ENCODE measurements at regions not wholly inside any gene's neighbourhood (a gene's known extent, or its start where the extent isn't known, plus 50 kb on each side); places are given as distances from the start of the nearest gene placed in this dataset.

- H3K27me3 Mint-ChIP-seq = peaks cover 9% of the 10 kb centered on the region
- peaks cover 4% of the 10 kb centered on the region for H3K9me3 Mint-ChIP-seq
- peak overlapping the region; percentile 96 for H3K27ac Mint-ChIP-seq
- peak overlapping the region; percentile 96 for H3K4me3 Mint-ChIP-seq
- TF ChIP-seq CTCF (conservative IDR thresholded peaks at IDR 0.05) = peak; percentile 65
- peaks cover 14% of the 10 kb centered on the region for H3K4me1 Mint-ChIP-seq (ENCODE audit: unreplicated experiment)
- peak; percentile 90 for DNase-seq (ENCODE audit: extremely low spot score, unreplicated experiment)
- peaks cover 11% of the 10 kb centered on the region for H3K36me3 Mint-ChIP-seq
Observed at GRCh38 chr17:81345228-81346089, 49.8 kb upstream of the BAHCC1 start.

Measured in type B pancreatic cell (in vitro differentiated cells).